CD14-positive monocyte (primary cell): ENCODE measurements at regions not wholly inside any gene's neighbourhood (a gene's known extent, or its start where the extent isn't known, plus 50 kb on each side); places are given as distances from the start of the nearest gene placed in this dataset.

ENCODE experiments used
- DNase-seq, 3 donors: peaks; one replicate each; pipeline ENCODE4 v3.0.0-alpha.2; 2011 to 2022
- H2AFZ ChIP-seq: 2 replicates; pipeline ENCODE4 v1.6.0; 2012; ENCODE audit warnings: mild to moderate bottlenecking, low read depth, low read length, inconsistent platforms; ENCODE audit not compliant: insufficient read depth, poor library complexity, severe bottlenecking
- H3K27ac ChIP-seq, 2 donors: 1 replicate in 1 of 2; 2 replicates in 1 of 2; pipeline ENCODE4 v1.5.1; 2012 to 2013; ENCODE audit warnings: low read length in 2 of 2, control low read depth in 1 of 2, inconsistent platforms in 1 of 2, low read depth in 1 of 2, mild to moderate bottlenecking in 1 of 2
- H3K27me3 ChIP-seq, 2 donors: one replicate each; pipeline versions ENCODE4 v1.6.0 to v1.6.1; 2011 to 2013; ENCODE audit warnings: low read length in 2 of 2; ENCODE audit not compliant: control insufficient read depth in 2 of 2, insufficient read depth in 2 of 2
- H3K36me3 ChIP-seq, 2 donors: replicated peaks in 1 of 2; 1 replicate in 1 of 2; 2 replicates in 1 of 2; pipeline versions ENCODE4 v1.5.1 to v1.6.1; 2012 to 2013; ENCODE audit warnings: low read length in 2 of 2, control low read depth in 1 of 2, inconsistent platforms in 1 of 2, mild to moderate bottlenecking in 1 of 2; ENCODE audit not compliant: insufficient read depth in 2 of 2, control insufficient read depth in 1 of 2
- H3K4me1 ChIP-seq, 2 donors: 1 replicate in 1 of 2; 2 replicates in 1 of 2; pipeline versions ENCODE4 v1.5.1 to v1.6.1; 2012 to 2013; ENCODE audit warnings: low read length in 2 of 2, control low read depth in 1 of 2, inconsistent platforms in 1 of 2, mild to moderate bottlenecking in 1 of 2, moderate library complexity in 1 of 2; ENCODE audit not compliant: insufficient read depth in 2 of 2, control insufficient read depth in 1 of 2
- H3K4me2 ChIP-seq: replicated peaks from 2 replicates; pipeline ENCODE3; 2012; ENCODE audit warnings: low read length, moderate library complexity, mild to moderate bottlenecking; ENCODE audit not compliant: poor library complexity, severe bottlenecking; ENCODE audit errors: extremely low read depth
- H3K4me3 ChIP-seq, 3 experiments: fragments of 200-600 bp in 1 of 3; sonication (generic) in 1 of 3; replicated peaks in 1 of 3; 1 replicate in 2 of 3; 2 replicates in 1 of 3; pipeline ENCODE4 v1.5.1; 2011 to 2013; ENCODE audit warnings: low read length in 3 of 3, mild to moderate bottlenecking in 3 of 3, control low read depth in 2 of 3, low read depth in 2 of 3, inconsistent platforms in 1 of 3, moderate library complexity in 1 of 3
- H3K79me2 ChIP-seq: 2 replicates; pipeline ENCODE4 v1.6.0; 2012; ENCODE audit warnings: mild to moderate bottlenecking, control low read depth, inconsistent platforms, low read length, moderate library complexity; ENCODE audit not compliant: insufficient read depth
- H3K9ac ChIP-seq: 2 replicates; pipeline ENCODE4 v1.6.0; 2017; ENCODE audit warnings: low read length, mild to moderate bottlenecking; ENCODE audit not compliant: insufficient read depth, poor library complexity, severe bottlenecking
- H3K9me3 ChIP-seq, 2 donors: replicated peaks in 1 of 2; 1 replicate in 1 of 2; 2 replicates in 1 of 2; pipeline versions ENCODE4 v1.5.1 to v1.6.1; 2012 to 2013; ENCODE audit warnings: low read length in 2 of 2, control low read depth in 1 of 2; ENCODE audit not compliant: control insufficient read depth in 1 of 2, insufficient read depth in 1 of 2
- H4K20me1 ChIP-seq: 2 replicates; pipeline ENCODE4 v1.6.0; 2012; ENCODE audit warnings: mild to moderate bottlenecking, low read length, control low read depth, moderate library complexity; ENCODE audit not compliant: insufficient read depth
- H3K27ac Mint-ChIP-seq, 7 donors: one replicate each; pipeline ENCODE4 v1.8.0; 2020; ENCODE audit warnings: mild to moderate bottlenecking in 7 of 7, mixed read lengths in 7 of 7, moderate library complexity in 6 of 7, inconsistent platforms in 2 of 7
- H3K27me3 Mint-ChIP-seq, 3 donors: one replicate each; pipeline ENCODE4 v1.8.0; 2021 to 2022; ENCODE audit warnings: low read depth in 3 of 3, mild to moderate bottlenecking in 3 of 3, mixed read lengths in 3 of 3, moderate library complexity in 3 of 3, inconsistent platforms in 1 of 3
- H3K36me3 Mint-ChIP-seq, 2 donors: one replicate each; pipeline ENCODE4 v1.8.0; 2020; ENCODE audit warnings: mixed read lengths in 2 of 2, inconsistent platforms in 1 of 2, mild to moderate bottlenecking in 1 of 2
- H3K4me1 Mint-ChIP-seq: one replicate; pipeline ENCODE4 v1.8.0; 2020; ENCODE audit warnings: mild to moderate bottlenecking, mixed read lengths
- H3K4me3 Mint-ChIP-seq, 2 donors: one replicate each; pipeline ENCODE4 v1.8.0; 2020; ENCODE audit warnings: mild to moderate bottlenecking in 2 of 2, mixed read lengths in 2 of 2, moderate library complexity in 1 of 2
- H3K9me3 Mint-ChIP-seq, 7 donors: one replicate each; pipeline ENCODE4 v1.8.0; 2020 to 2022; ENCODE audit warnings: mixed read lengths in 7 of 7, mild to moderate bottlenecking in 6 of 7, moderate library complexity in 6 of 7, inconsistent platforms in 2 of 7
- WGBS: methylation state at CpG from one replicate; pipeline ENCODE4 v1.1.5; 2013; ENCODE audit warnings: missing lambda C conversion rate; ENCODE audit not compliant: insufficient coverage; 5-methylcytosine and 5-hydroxymethylcytosine counted together
- intact Hi-C, 2 donors: fragments of 100-400 bp; cut with micrococcal nuclease; formaldehyde crosslinking; loops; one replicate each; pipeline versions ENCODE4 v1.15.0 to v1.15.1; 2023
- TF ChIP-seq, protein P1 (sequence below): fragments of 200-600 bp; IDR thresholded peaks from one replicate; pipeline ENCODE4 v1.8.0; 2022; ENCODE audit warnings: antibody characterized with exemption, mild to moderate bottlenecking

GRCh38 chr5:102031711-102032110 lies 264.4 kb downstream of the SLCO4C1 start:
- Histone ChIP-seq H3K36me3 (no peaks in the 10 kb centered on the region), H3K27me3 (no peaks in the 10 kb centered on the region), H3K4me1 (no peaks in the 10 kb centered on the region), H2AFZ (no peak overlapping the region), H3K4me3 (no peak overlapping the region), H3K9ac (no peak overlapping the region), H3K4me2 (no peak overlapping the region), H4K20me1 (no peaks in the 10 kb centered on the region), H3K9me3 (no peaks in the 10 kb centered on the region), H3K27ac (no peak overlapping the region), H3K79me2 (no peaks in the 10 kb centered on the region)
- TF ChIP-seq, protein P1, sequence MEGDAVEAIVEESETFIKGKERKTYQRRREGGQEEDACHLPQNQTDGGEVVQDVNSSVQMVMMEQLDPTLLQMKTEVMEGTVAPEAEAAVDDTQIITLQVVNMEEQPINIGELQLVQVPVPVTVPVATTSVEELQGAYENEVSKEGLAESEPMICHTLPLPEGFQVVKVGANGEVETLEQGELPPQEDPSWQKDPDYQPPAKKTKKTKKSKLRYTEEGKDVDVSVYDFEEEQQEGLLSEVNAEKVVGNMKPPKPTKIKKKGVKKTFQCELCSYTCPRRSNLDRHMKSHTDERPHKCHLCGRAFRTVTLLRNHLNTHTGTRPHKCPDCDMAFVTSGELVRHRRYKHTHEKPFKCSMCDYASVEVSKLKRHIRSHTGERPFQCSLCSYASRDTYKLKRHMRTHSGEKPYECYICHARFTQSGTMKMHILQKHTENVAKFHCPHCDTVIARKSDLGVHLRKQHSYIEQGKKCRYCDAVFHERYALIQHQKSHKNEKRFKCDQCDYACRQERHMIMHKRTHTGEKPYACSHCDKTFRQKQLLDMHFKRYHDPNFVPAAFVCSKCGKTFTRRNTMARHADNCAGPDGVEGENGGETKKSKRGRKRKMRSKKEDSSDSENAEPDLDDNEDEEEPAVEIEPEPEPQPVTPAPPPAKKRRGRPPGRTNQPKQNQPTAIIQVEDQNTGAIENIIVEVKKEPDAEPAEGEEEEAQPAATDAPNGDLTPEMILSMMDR: no peak
- intact Hi-C loops: no loop called here
- Mint-ChIP-seq H3K9me3 (no peaks in the 10 kb centered on the region), H3K27me3 (peaks cover 0 to 2% (median under 1%) of the 10 kb centered on the region in 3 donors), H3K4me1 (no peaks in the 10 kb centered on the region), H3K4me3 (no peak overlapping the region), H3K36me3 (no peaks in the 10 kb centered on the region), H3K27ac (no peak overlapping the region)
- no peak for DNase-seq
- no CpG with 5 or more reads among the region's 2 CpGs for WGBS

DNA sequence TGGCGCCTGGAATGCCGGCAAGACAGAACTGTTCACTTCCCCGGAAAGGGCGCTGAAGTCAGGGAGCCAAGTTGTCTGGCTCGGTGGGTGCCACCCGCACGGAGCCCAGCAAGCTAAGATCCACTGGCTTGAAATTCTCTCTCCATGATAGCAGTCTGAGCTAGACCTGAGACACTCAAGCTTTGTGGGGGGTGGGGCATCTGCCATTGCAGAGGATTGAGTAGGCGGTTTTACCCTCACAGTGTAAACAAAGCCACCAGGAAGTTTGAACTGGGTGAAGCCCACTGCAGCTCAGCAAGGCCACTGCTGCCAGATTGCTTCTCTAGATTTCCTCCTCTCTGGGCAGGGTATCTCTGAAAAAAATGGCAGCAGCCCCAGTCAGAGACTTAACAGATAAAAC lies 277.4 kb downstream of the SLCO4C1 start:
- H3K36me3 Mint-ChIP-seq: no peaks in the 10 kb centered on the region
- no peaks in the 10 kb centered on the region for H4K20me1 ChIP-seq
- H3K4me3 ChIP-seq: no peak overlapping the region
- H3K4me1 ChIP-seq: no peaks in the 10 kb centered on the region
- DNase-seq: no peak
- H3K27me3 Mint-ChIP-seq: no peaks in the 10 kb centered on the region
- H3K36me3 ChIP-seq: no peaks in the 10 kb centered on the region
- no peak overlapping the region for H3K27ac ChIP-seq
- H2AFZ ChIP-seq: no peak overlapping the region
- TF ChIP-seq, protein P1: no peak
- intact Hi-C loops: no loop called here
- peaks cover 0 to 5% (median 0%) of the 10 kb centered on the region in 7 donors for H3K9me3 Mint-ChIP-seq
- peaks cover 0 to 4% of the 10 kb centered on the region in 2 donors for H3K9me3 ChIP-seq
- no peak overlapping the region for H3K4me3 Mint-ChIP-seq
- H3K79me2 ChIP-seq: no peaks in the 10 kb centered on the region
- no peak overlapping the region for H3K27ac Mint-ChIP-seq
- no peak overlapping the region for H3K9ac ChIP-seq
- no peaks in the 10 kb centered on the region for H3K27me3 ChIP-seq
- no peaks in the 10 kb centered on the region for H3K4me1 Mint-ChIP-seq
- WGBS: 94% methylated on average over 6 of the region's 8 CpGs
- no peak overlapping the region for H3K4me2 ChIP-seq
